GM18511 (cell line): ENCODE measurements at regions not wholly inside any gene's neighbourhood (a gene's known extent, or its start where the extent isn't known, plus 50 kb on each side); places are given as distances from the start of the nearest gene placed in this dataset.

Experiments used
- ATAC-seq: cut with Tn5 transposase; IDR thresholded peaks from one replicate; pipeline ENCODE4 v1.9.1; 2021; ENCODE audit warnings: mild to moderate bottlenecking, moderate library complexity; ENCODE audit not compliant: unreplicated experiment

GRCh38 chr3:106206613-106207012 lies 337.8 kb upstream of the CBLB start:
- ATAC-seq, result peak; percentile 38

GRCh38 chr3:106208251-106208650 lies 339.4 kb upstream of the CBLB start:
- no peak for ATAC-seq

GRCh38 chr3:106208967-106209366 lies 340.2 kb upstream of the CBLB start:
- ATAC-seq, result no peak

- no peak for ATAC-seq
Observed at GRCh38 chr3:106209482-106209881, 340.7 kb upstream of the CBLB start.

GRCh38 chr3:106210923-106211322 lies 342.1 kb upstream of the CBLB start:
- ATAC-seq, result no peak

GRCh38 chr3:106212665-106213222 lies 343.9 kb upstream of the CBLB start:
- no peak for ATAC-seq

- ATAC-seq, result no peak
Observed at GRCh38 chr3:106213954-106214353, 345.1 kb upstream of the CBLB start.

GRCh38 chr3:106214641-106215040 lies 345.8 kb upstream of the CBLB start:
- no peak for ATAC-seq

GRCh38 chr3:106215047-106215446 lies 346.2 kb upstream of the CBLB start:
- no peak for ATAC-seq

- ATAC-seq, result no peak
Observed at GRCh38 chr3:106217745-106218144, 348.9 kb upstream of the CBLB start.

GRCh38 chr3:106227068-106227467 lies 358.3 kb upstream of the CBLB start:
- ATAC-seq, result no peak

- ATAC-seq, result no peak
Observed at GRCh38 chr3:106228271-106228670, 359.5 kb upstream of the CBLB start.

- no peak for ATAC-seq
Observed at GRCh38 chr3:106229495-106230278, 360.9 kb upstream of the CBLB start.

GRCh38 chr3:106231086-106231485 lies 362.3 kb upstream of the CBLB start:
- ATAC-seq, result no peak

GRCh38 chr3:106232956-106233355 lies 364.1 kb upstream of the CBLB start:
- no peak for ATAC-seq

- ATAC-seq, result no peak
Observed at GRCh38 chr3:106239195-106239697, 370.4 kb upstream of the CBLB start.

- no peak for ATAC-seq
Observed at GRCh38 chr3:106241593-106241992, 372.8 kb upstream of the CBLB start.

- peak; percentile 86 for ATAC-seq
Observed at GRCh38 chr3:106242781-106243180, 374.0 kb upstream of the CBLB start.

GRCh38 chr3:106245400-106245799 lies 376.6 kb upstream of the CBLB start:
- no peak for ATAC-seq

GRCh38 chr3:106247902-106248684 lies 379.3 kb upstream of the CBLB start:
- peak; percentile 78 for ATAC-seq

- no peak for ATAC-seq
Observed at GRCh38 chr3:106249159-106249558, 380.3 kb upstream of the CBLB start.

GRCh38 chr3:106249981-106250380 lies 381.2 kb upstream of the CBLB start:
- no peak for ATAC-seq
